K562 (cell line): ENCODE measurements at regions not wholly inside any gene's neighbourhood (a gene's known extent, or its start where the extent isn't known, plus 50 kb on each side); places are given as distances from the start of the nearest gene placed in this dataset.

Experiments used
- ATAC-seq: fragments of 200-7000 bp; cut with Tn5 transposase; 3 replicates; pipeline ENCODE4 v1.9.1; 2020; ENCODE audit warnings: moderate library complexity
- BruUV-seq: library from RNA; stranded (reverse); fragments of 400-500 nt; replicated peaks from 2 replicates; lab custom pipeline; 2021; lab: Mats Ljungman, UMichigan
- CTCF ChIA-PET: fragments of 300-600 bp; formaldehyde crosslinking; extraction: SDS; loops from one replicate; lab custom pipeline; 2021; ENCODE audit warnings: low intra/inter-chr PET ratio; lab: Yijun Ruan, JAX
- POLR2A ChIA-PET: fragments of 300-600, 350-650 bp; sonication (Branson Sonifier 250); formaldehyde crosslinking; extraction: SDS; loops from one replicate; lab custom pipeline; 2021; ENCODE audit warnings: antibody characterized with exemption, inconsistent platforms; lab: Yijun Ruan, JAX
- DNase-seq, 4 experiments: peaks; one replicate each; pipeline versions ENCODE4 v3.0.0 to v3.0.0-alpha.2; 2011 to 2018; ENCODE audit warnings: low spot score in 3 of 4, mixed read lengths in 3 of 4; ENCODE audit errors: extremely low read depth in 1 of 4
- FAIRE-seq: peaks from 2 replicates; lab custom pipeline; 2011; peaks lifted over from hg19 to GRCh38; lab: Jason Lieb, UNC
- H2AFZ ChIP-seq: 2 replicates; pipeline ENCODE4 v1.6.0; 2011; ENCODE audit warnings: low read depth, low read length, control low read depth, inconsistent platforms
- H3K27ac ChIP-seq: fragments of 200-600 bp; 3 replicates; pipeline ENCODE4 v1.8.0; 2011; ENCODE audit warnings: low read depth, mild to moderate bottlenecking, control low read depth, inconsistent platforms, low read length, moderate library complexity, mixed read lengths; ENCODE audit errors: extremely low read depth
- H3K27me3 ChIP-seq, 2 experiments: fragments of 300-600 bp in 1 of 2; 2 replicates in 1 of 2; 3 replicates in 1 of 2; pipeline versions ENCODE4 v1.6.0 to v1.8.0; 2011; ENCODE audit warnings: inconsistent platforms in 2 of 2, low read length in 2 of 2, mild to moderate bottlenecking in 1 of 2, mixed read lengths in 1 of 2, moderate library complexity in 1 of 2; ENCODE audit not compliant: control insufficient read depth in 2 of 2, insufficient read depth in 2 of 2
- H3K36me3 ChIP-seq: fragments of 300-600 bp; 3 replicates; pipeline ENCODE4 v1.8.0; 2011; ENCODE audit warnings: mild to moderate bottlenecking, low read length, inconsistent platforms; ENCODE audit not compliant: control insufficient read depth, insufficient read depth
- H3K4me1 ChIP-seq, 2 experiments: fragments of 200-600 bp in 1 of 2; replicated peaks in 1 of 2; 2 replicates in 1 of 2; 3 replicates in 1 of 2; pipeline versions ENCODE4 v1.5.1 to v1.8.0; 2011; ENCODE audit warnings: inconsistent platforms in 2 of 2, low read length in 2 of 2, mild to moderate bottlenecking in 1 of 2, mixed read lengths in 1 of 2, moderate library complexity in 1 of 2; ENCODE audit not compliant: control insufficient read depth in 2 of 2, insufficient read depth in 2 of 2
- H3K4me2 ChIP-seq: 2 replicates; pipeline ENCODE4 v1.6.1; 2011; ENCODE audit warnings: low read length, control low read depth, inconsistent platforms, mixed read lengths; ENCODE audit not compliant: insufficient read depth
- H3K4me3 ChIP-seq: fragments of 200-600 bp; sonication (generic), shearing (Covaris generic); 2 replicates; pipeline ENCODE4 v1.5.1; 2016; ENCODE audit warnings: control low read depth, inconsistent platforms
- H3K79me2 ChIP-seq: fragments of 200-600 bp; 3 replicates; pipeline ENCODE4 v1.8.0; 2011; ENCODE audit warnings: low read length, inconsistent platforms; ENCODE audit not compliant: control insufficient read depth, insufficient read depth
- H3K9ac ChIP-seq, 2 experiments: 2 replicates each; pipeline versions ENCODE4 v1.6.0 to v1.6.1; 2011; ENCODE audit warnings: low read depth in 2 of 2, low read length in 2 of 2, control low read depth in 1 of 2, inconsistent platforms in 1 of 2, mild to moderate bottlenecking in 1 of 2, mixed read lengths in 1 of 2; ENCODE audit not compliant: insufficient read depth in 1 of 2
- H3K9me1 ChIP-seq: one replicate; pipeline ENCODE4 v1.6.0; 2011; ENCODE audit warnings: inconsistent platforms, mild to moderate bottlenecking, low read length, moderate library complexity; ENCODE audit not compliant: control insufficient read depth, insufficient read depth
- H3K9me3 ChIP-seq: replicated peaks from 2 replicates; pipeline ENCODE4 v1.5.1; 2011; ENCODE audit warnings: low read depth, low read length, inconsistent platforms; ENCODE audit not compliant: control insufficient read depth, insufficient read depth
- H4K20me1 ChIP-seq: replicated peaks from 2 replicates; pipeline ENCODE4 v1.6.1; 2011; ENCODE audit warnings: low read length, inconsistent platforms, mixed read lengths; ENCODE audit not compliant: control insufficient read depth, insufficient read depth
- ETV1 ChIP-seq: fragments of 450-650 bp; conservative IDR thresholded peaks from 2 replicates; pipeline ENCODE4 v1.6.1; 2016; ENCODE audit warnings: missing genetic modification characterization, control low read depth, low read depth, missing compliant biosample characterization
- HLTF ChIP-seq: fragments of 450-650 bp; IDR thresholded peaks from 2 replicates; pipeline ENCODE4 v1.6.1; 2016
- MEF2D ChIP-seq: conservative IDR thresholded peaks from 2 replicates; pipeline ENCODE4 v1.6.1; 2016; ENCODE audit warnings: low read depth, missing genetic modification characterization, missing compliant biosample characterization
- MNT ChIP-seq, 2 experiments: fragments of 450-650 bp; conservative IDR thresholded peaks; 2 replicates each; pipeline ENCODE4 v1.6.1; 2017; ENCODE audit warnings: mild to moderate bottlenecking in 2 of 2, moderate library complexity in 2 of 2
- PBX2 ChIP-seq, 2 experiments: IDR thresholded peaks in 1 of 2; conservative IDR thresholded peaks in 1 of 2; 2 replicates each; pipeline ENCODE4 v1.6.1; 2016; ENCODE audit warnings: low read depth in 2 of 2, mild to moderate bottlenecking in 1 of 2, missing compliant biosample characterization in 1 of 2, missing genetic modification characterization in 1 of 2, moderate library complexity in 1 of 2
- ZNF740 ChIP-seq, 3 experiments: fragments of 200-800 bp in 1 of 3; sonication (Bioruptor generic) in 1 of 3; sonication (generic) in 1 of 3; formaldehyde crosslinking in 1 of 3; IDR thresholded peaks; 2 replicates each; pipeline versions ENCODE4 v1.6.1 to v1.8.0; 2016 to 2022; ENCODE audit warnings: mild to moderate bottlenecking in 2 of 3, missing compliant biosample characterization in 2 of 3, missing genetic modification characterization in 2 of 3, missing genetic modification reagents in 1 of 3
- ZNF785 ChIP-seq: fragments of 250-450 bp; sonication (Bioruptor Pico); IDR thresholded peaks from 2 replicates; pipeline ENCODE4 v1.4.0; 2020; ENCODE audit warnings: mild to moderate bottlenecking
- WGBS: fragments of 100-300 bp; shearing (Covaris generic); methylation state at CpG from one replicate; pipeline ENCODE4 v1.1.6; 2016; ENCODE audit warnings: low coverage, mixed read lengths; ENCODE audit not compliant: insufficient coverage; ENCODE audit errors: missing lambda C conversion rate; 5-methylcytosine and 5-hydroxymethylcytosine counted together
- in situ Hi-C: fragments of 300-500 bp; cut with MboI; formaldehyde crosslinking; loops from 4 replicates; pipeline ENCODE4 v1.15.0; 2018; ENCODE audit warnings: inconsistent platforms, mixed read lengths
- intact Hi-C: fragments of 100-400 bp; cut with micrococcal nuclease; formaldehyde crosslinking; loops from 2 replicates; pipeline ENCODE4 v1.14.2; 2022

GRCh38 chr2:150656002-150656401 is 168.5 kb upstream of the RND3 start:
- WGBS: 4% methylated on average over 2 of the region's 2 CpGs
- no peaks in the 10 kb centered on the region for H3K79me2 ChIP-seq
- no peaks in the 10 kb centered on the region for H4K20me1 ChIP-seq
- no peaks in the 10 kb centered on the region for H3K4me1 ChIP-seq
- no peak overlapping the region for H3K9ac ChIP-seq
- TF ChIP-seq ZNF785 (no peak), MNT (conservative IDR thresholded peaks at IDR 0.05) (no peak), MEF2D (tag) (no peak), ZNF740 (CRISPR knock-in tag; IDR thresholded peaks at IDR 0.05) (no peak), ZNF740 (tag; IDR thresholded peaks at IDR 0.05) (no peak), HLTF (no peak), PBX2 (CRISPR knock-in tag; IDR thresholded peaks at IDR 0.05; ENCODE audit: low read depth) (no peak), PBX2 (tag; conservative IDR thresholded peaks at IDR 0.05; ENCODE audit: low read depth) (no peak), ETV1 (tag) (no peak)
- TF ChIP-seq, all 486 proteins: peak for 0
- H3K27me3 ChIP-seq: no peaks in the 10 kb centered on the region
- DNase-seq (no peak), FAIRE-seq (no peak), ATAC-seq (no peak)
- H3K27ac ChIP-seq: no peak overlapping the region
- in situ Hi-C loops (no loop called here), intact Hi-C loops (no loop called here)
- POLR2A ChIA-PET: no interaction called here
- BruUV-seq: no TSS peak
- no peak overlapping the region for H2AFZ ChIP-seq
- no peaks in the 10 kb centered on the region for H3K36me3 ChIP-seq
- H3K9me3 ChIP-seq: no peaks in the 10 kb centered on the region; the same call in 1 of the 2 replicates
- H3K9me1 ChIP-seq: no peaks in the 10 kb centered on the region
- CTCF ChIA-PET: no interaction called here
- H3K4me3 ChIP-seq: no peak overlapping the region
- H3K4me2 ChIP-seq: no peak overlapping the region
